ENCODE measurements at regions not wholly inside any gene's neighbourhood (a gene's known extent, or its start where the extent isn't known, plus 50 kb on each side); places are given as distances from the start of the nearest gene placed in this dataset.

DNA sequence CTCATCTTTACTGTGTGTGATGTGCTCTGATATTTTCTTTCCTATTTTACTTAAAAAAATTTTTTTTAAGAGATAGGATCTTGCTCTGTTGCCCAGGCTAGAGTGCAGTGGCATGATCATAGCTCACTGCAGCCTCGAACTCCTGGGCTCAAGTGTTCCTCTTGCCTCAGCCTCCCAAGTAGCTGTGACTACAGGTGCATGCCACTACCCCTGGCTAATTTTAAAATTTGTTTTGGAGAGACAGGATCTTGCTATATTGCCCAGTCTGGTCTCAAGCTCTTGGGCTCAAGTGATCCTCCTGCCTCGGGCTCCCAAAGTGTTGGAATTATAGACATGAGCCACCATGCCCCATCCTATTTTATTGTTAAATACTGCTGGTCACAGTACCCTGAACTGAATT is 67.4 kb downstream of the FOXD2 start:
- intact Hi-C loops (cut with DNase I; ENCODE audit: low total_unique reads) = no loop called here
- TF ChIP-seq POLR2A (IDR thresholded peaks at IDR 0.05) = no peak
- TF ChIP-seq CTCF (IDR thresholded peaks at IDR 0.05) = no peak
- H3K27ac ChIP-seq = no peak overlapping the region
- no peak overlapping the region for H3K4me3 ChIP-seq
- DNase-seq = no peak
- H3K9me3 ChIP-seq = no peaks in the 10 kb centered on the region
- H3K27me3 ChIP-seq = no peaks in the 10 kb centered on the region
- 94 to 98% methylated on average over 2 of the region's 2 CpGs for WGBS, 2 donors
- peaks cover 6% of the 10 kb centered on the region for H3K4me1 ChIP-seq
- H3K36me3 ChIP-seq (ENCODE audit: low read depth, missing control alignments) = no peaks in the 10 kb centered on the region

- intact Hi-C loops (cut with DNase I; ENCODE audit: low total_unique reads) = no loop called here
- no peaks in the 10 kb centered on the region for H3K27me3 ChIP-seq
Observed at GRCh38 chr1:47506053-47506452, 68.2 kb downstream of the FOXD2 start.

DNA sequence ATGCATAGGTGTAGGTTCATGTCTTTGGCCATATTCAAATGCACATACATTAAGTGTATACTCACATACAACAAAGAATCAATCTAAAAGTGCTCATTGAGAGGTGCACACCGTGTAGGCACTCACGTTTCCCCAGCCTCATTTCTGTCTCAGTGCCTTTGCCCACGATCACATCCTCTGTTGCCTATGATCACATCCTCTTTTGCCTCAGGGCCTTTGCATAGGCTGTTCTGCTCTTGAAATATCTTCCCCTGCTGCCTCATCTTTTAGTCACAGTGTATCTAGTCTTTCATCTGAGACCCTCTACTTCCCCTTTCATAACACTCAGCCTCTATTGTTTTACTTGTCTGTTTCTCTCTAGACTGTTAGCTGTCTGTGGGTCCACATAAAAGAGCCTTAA is 69.3 kb downstream of the FOXD2 start:
- no peaks in the 10 kb centered on the region for H3K9me3 ChIP-seq
- TF ChIP-seq POLR2A (IDR thresholded peaks at IDR 0.05) = no peak
- no peak for TF ChIP-seq CTCF (IDR thresholded peaks at IDR 0.05)
- 80 to 87% methylated on average over 3 of the region's 3 CpGs for WGBS, 2 donors
- intact Hi-C loops (cut with DNase I; ENCODE audit: low total_unique reads) = no loop called here
- no peak for DNase-seq
- H3K27ac ChIP-seq = no peak overlapping the region
- no peaks in the 10 kb centered on the region for H3K27me3 ChIP-seq
- H3K4me3 ChIP-seq = no peak overlapping the region
- peaks cover 6% of the 10 kb centered on the region for H3K4me1 ChIP-seq
- no peaks in the 10 kb centered on the region for H3K36me3 ChIP-seq (ENCODE audit: low read depth, missing control alignments)

More at GRCh38 chr1:47506053-47506452, 68.2 kb downstream of the FOXD2 start:
- DNase-seq = no peak
- Histone ChIP-seq H3K4me1 (peaks cover 6% of the 10 kb centered on the region), H3K27ac (no peak overlapping the region), H3K9me3 (no peaks in the 10 kb centered on the region), H3K4me3 (no peak overlapping the region), H3K36me3 (ENCODE audit: low read depth, missing control alignments) (no peaks in the 10 kb centered on the region)
- 94 to 96% methylated on average over 2 of the region's 2 CpGs for WGBS, 2 donors
- TF ChIP-seq POLR2A (IDR thresholded peaks at IDR 0.05) = no peak
- no peak for TF ChIP-seq CTCF (IDR thresholded peaks at IDR 0.05)

DNA sequence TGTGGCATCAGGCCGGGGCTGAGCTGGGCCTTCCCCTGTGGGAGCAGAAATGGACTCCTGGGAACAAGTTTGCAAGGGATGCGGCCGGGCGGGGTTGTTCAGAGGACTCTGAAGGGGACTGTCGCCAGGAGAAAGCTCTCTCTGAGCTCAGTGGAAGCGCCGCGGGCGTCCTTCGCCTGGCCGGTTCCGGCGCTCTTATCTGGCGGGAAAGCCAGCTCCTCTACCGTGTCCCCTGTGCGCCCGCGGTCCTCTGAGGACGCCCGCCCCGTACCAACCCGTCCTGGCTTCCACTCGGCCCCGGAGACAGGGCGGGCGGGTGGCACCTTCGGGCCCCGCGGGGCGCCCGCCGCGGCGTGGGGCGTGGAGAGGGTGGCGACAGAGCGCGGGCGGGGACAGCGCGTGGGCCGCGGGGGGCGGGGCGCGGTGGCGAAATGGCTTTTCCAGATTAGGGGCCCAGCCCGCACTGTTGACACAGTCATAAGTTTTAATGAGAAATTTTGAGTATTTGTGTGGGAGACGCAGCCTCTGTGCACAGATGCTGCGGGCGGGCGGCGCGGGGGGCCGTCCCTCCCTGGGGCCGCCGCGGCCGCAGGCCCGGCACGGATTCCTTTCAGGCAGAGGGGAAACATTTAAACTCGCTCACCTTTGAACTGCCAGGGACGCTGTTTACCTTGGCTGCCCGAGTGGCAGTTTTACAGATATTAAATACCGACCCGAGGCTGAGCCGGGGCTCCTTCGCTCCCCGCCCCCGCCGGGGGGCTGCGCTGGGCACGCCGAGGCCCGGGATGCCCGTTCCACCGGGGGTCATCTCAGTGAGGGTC is 70.2 kb downstream of the FOXD2 start:
- Histone ChIP-seq H3K27ac (no peak overlapping the region), H3K4me3 (peak overlapping the region; percentile 56 to 57), H3K9me3 (no peaks in the 10 kb centered on the region), H3K27me3 (no peaks in the 10 kb centered on the region), H3K4me1 (peaks cover 6% of the 10 kb centered on the region), H3K36me3 (ENCODE audit: low read depth, missing control alignments) (no peaks in the 10 kb centered on the region)
- DNase-seq = peak; percentile 19
- 1 to 3% methylated on average over 28 to 62 of the region's 77 CpGs for WGBS, 2 donors
- TF ChIP-seq CTCF (IDR thresholded peaks at IDR 0.05) = no peak
- no peak for TF ChIP-seq POLR2A (IDR thresholded peaks at IDR 0.05)
- intact Hi-C loops (cut with DNase I; ENCODE audit: low total_unique reads) = no loop called here
